ENCODE measurements at regions not wholly inside any gene's neighbourhood (a gene's known extent, or its start where the extent isn't known, plus 50 kb on each side); places are given as distances from the start of the nearest gene placed in this dataset.
"Not testable (repeated sequence)": the region's sequence is repeated elsewhere in the genome, so short reads cannot be mapped to it uniquely, and the experiment has no call there.

- Histone ChIP-seq H3K36me3 (ENCODE audit: control insufficient read depth, insufficient read depth, low read length) (no peaks in the 10 kb centered on the region), H3K27me3 (ENCODE audit: control insufficient read depth, insufficient read depth, low read length) (no peaks in the 10 kb centered on the region), H3K4me3 (ENCODE audit: low read depth, low read length) (no peak overlapping the region)
- TF ChIP-seq, protein P1, sequence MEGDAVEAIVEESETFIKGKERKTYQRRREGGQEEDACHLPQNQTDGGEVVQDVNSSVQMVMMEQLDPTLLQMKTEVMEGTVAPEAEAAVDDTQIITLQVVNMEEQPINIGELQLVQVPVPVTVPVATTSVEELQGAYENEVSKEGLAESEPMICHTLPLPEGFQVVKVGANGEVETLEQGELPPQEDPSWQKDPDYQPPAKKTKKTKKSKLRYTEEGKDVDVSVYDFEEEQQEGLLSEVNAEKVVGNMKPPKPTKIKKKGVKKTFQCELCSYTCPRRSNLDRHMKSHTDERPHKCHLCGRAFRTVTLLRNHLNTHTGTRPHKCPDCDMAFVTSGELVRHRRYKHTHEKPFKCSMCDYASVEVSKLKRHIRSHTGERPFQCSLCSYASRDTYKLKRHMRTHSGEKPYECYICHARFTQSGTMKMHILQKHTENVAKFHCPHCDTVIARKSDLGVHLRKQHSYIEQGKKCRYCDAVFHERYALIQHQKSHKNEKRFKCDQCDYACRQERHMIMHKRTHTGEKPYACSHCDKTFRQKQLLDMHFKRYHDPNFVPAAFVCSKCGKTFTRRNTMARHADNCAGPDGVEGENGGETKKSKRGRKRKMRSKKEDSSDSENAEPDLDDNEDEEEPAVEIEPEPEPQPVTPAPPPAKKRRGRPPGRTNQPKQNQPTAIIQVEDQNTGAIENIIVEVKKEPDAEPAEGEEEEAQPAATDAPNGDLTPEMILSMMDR (IDR thresholded peaks at IDR 0.05; ENCODE audit: insufficient read depth, low read length, severe bottlenecking) = no peak
- FAIRE-seq (no peak), DNase-seq (ENCODE audit: low read depth) (no peak)
These were observed 96.7 kb upstream of the MITF start for GRCh38 chr3:69642606-69643005.

- no peak for DNase-seq (ENCODE audit: low read depth)
- H3K27me3 ChIP-seq (ENCODE audit: control insufficient read depth, insufficient read depth, low read length) = no peaks in the 10 kb centered on the region
- TF ChIP-seq, protein P1 (IDR thresholded peaks at IDR 0.05; ENCODE audit: insufficient read depth, low read length, severe bottlenecking) = no peak
- FAIRE-seq = no peak
- no peak overlapping the region for H3K4me3 ChIP-seq (ENCODE audit: low read depth, low read length)
- H3K36me3 ChIP-seq (ENCODE audit: control insufficient read depth, insufficient read depth, low read length) = no peaks in the 10 kb centered on the region
These were observed 99.4 kb upstream of the MITF start for GRCh38 chr3:69639851-69640250.

DNA sequence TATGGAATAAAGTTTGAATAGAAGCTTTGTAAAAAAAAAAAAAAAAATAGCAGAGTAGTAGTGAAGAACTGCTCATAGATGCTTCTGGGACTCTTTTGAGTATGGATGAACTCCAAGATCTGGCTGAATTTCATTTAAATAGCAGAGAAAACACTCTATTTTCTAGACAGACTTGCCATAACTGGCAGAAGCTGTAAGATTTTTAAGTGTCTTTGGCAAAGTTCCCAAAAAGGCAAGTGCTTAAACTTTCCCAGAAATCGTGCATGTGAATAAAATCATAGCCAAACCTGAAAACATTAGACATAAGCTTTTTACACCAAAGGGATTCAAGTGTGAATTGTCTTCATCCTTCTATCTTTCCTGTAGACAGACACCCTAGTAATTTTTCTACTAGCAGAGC is 110.3 kb upstream of the MITF start:
- DNase-seq (ENCODE audit: low read depth) = no peak
- TF ChIP-seq, protein P1 (IDR thresholded peaks at IDR 0.05; ENCODE audit: insufficient read depth, low read length, severe bottlenecking) = no peak
- no peak for FAIRE-seq

GRCh38 chr3:69613286-69613685 is 126.0 kb upstream of the MITF start:
- Histone ChIP-seq H3K36me3 (ENCODE audit: control insufficient read depth, insufficient read depth, low read length) (no peaks in the 10 kb centered on the region), H3K27me3 (ENCODE audit: control insufficient read depth, insufficient read depth, low read length) (peaks cover 1% of the 10 kb centered on the region), H3K4me3 (ENCODE audit: low read depth, low read length) (no peak overlapping the region)
- FAIRE-seq (no peak), DNase-seq (ENCODE audit: low read depth) (no peak)
- TF ChIP-seq, protein P1 (IDR thresholded peaks at IDR 0.05; ENCODE audit: insufficient read depth, low read length, severe bottlenecking) = no peak

More for the DNA sequence above, 110.3 kb upstream of the MITF start:
- Histone ChIP-seq H3K4me3 (ENCODE audit: low read depth, low read length) (no peak overlapping the region), H3K36me3 (ENCODE audit: control insufficient read depth, insufficient read depth, low read length) (no peaks in the 10 kb centered on the region), H3K27me3 (ENCODE audit: control insufficient read depth, insufficient read depth, low read length) (no peaks in the 10 kb centered on the region)

- Histone ChIP-seq H3K27me3 (ENCODE audit: control insufficient read depth, insufficient read depth, low read length) (peaks cover 1% of the 10 kb centered on the region), H3K4me3 (ENCODE audit: low read depth, low read length) (no peak overlapping the region), H3K36me3 (ENCODE audit: control insufficient read depth, insufficient read depth, low read length) (no peaks in the 10 kb centered on the region)
- TF ChIP-seq, protein P1 (IDR thresholded peaks at IDR 0.05; ENCODE audit: insufficient read depth, low read length, severe bottlenecking) = no peak
- DNase-seq (ENCODE audit: low read depth) (no peak), FAIRE-seq (no peak)
These were observed 126.5 kb upstream of the MITF start for GRCh38 chr3:69612791-69613190.

GRCh38 chr3:69609566-69609965 is 129.7 kb upstream of the MITF start:
- H3K27me3 ChIP-seq (ENCODE audit: control insufficient read depth, insufficient read depth, low read length); H3K36me3 ChIP-seq (ENCODE audit: control insufficient read depth, insufficient read depth, low read length); H3K4me3 ChIP-seq (ENCODE audit: low read depth, low read length); FAIRE-seq; DNase-seq (ENCODE audit: low read depth): not testable (repeated sequence)

Measured in bronchial epithelial cell (primary cell).